CD4-positive, alpha-beta T cell treated with Interleukin-15 for 1 hour (primary cell): ENCODE measurements at regions not wholly inside any gene's neighbourhood (a gene's known extent, or its start where the extent isn't known, plus 50 kb on each side); places are given as distances from the start of the nearest gene placed in this dataset.
"Not testable (repeated sequence)": the region's sequence is repeated elsewhere in the genome, so short reads cannot be mapped to it uniquely, and the experiment has no call there.

Source experiments
- DNase-seq: peaks from one replicate; pipeline ENCODE4 v3.0.0-alpha.2; 2020

GRCh38 chr5:131001507-131001906 lies 163.5 kb downstream of the HINT1 start:
- no peak for DNase-seq

- DNase-seq: no peak
Measured at GRCh38 chr5:131000289-131000688, 164.8 kb downstream of the HINT1 start.

DNA sequence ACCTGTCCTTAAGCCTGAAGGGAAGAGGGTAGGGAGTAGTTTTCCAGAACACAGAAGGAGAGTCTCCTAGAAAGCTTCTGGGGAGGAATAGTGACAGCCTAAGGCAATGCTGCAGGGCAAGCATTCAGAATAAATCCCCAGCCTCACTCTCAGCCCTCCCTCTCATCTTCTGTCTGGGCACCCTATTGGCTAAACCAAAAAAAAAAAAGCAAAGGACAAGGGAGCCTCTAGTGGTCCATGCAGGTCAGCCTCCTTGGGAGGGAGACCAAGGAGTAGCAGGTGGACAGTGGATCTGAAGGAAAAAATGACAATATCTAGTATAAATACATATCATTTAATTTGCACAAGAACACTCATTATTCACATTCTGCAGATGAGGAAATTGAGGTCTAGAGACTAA lies 168.3 kb downstream of the HINT1 start:
- DNase-seq: not testable (repeated sequence)

- no peak for DNase-seq
Measured at GRCh38 chr5:130995851-130996250, 169.2 kb downstream of the HINT1 start.

DNA sequence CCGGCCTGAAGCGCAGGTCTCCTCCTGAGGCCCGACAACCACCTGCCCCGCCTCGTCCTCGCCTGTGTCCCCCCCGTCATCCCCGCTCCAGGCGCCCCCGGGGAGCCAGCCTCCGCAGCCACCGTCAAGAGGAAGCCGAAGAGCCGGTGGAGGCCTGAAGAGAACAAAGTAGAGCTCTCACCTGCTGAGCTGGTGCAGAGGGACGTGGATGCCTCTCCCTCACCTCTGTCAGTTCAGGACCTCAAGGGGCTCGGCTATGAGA lies 169.9 kb downstream of the HINT1 start:
- DNase-seq: no peak

- no peak for DNase-seq
Measured at GRCh38 chr5:130994496-130995253, 170.4 kb downstream of the HINT1 start.

DNA sequence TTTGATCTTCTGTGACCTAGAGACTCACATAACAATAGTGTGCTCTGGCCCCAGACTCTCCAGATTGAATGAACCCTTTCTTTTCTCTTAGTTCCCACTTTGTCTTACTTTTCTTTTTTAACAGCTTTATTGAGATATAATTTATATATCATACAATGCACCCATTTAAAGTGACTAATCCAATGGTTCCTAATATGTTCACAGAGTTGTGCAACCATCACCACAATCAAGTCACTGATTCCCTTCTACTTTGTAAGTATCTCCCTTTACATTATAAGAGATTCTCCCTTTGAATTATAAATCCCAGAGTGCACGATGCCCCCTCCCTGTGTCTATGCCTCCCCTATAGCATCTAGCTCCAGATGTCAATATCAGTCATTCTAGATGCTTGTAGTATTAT lies 172.4 kb downstream of the HINT1 start:
- DNase-seq: no peak

DNA sequence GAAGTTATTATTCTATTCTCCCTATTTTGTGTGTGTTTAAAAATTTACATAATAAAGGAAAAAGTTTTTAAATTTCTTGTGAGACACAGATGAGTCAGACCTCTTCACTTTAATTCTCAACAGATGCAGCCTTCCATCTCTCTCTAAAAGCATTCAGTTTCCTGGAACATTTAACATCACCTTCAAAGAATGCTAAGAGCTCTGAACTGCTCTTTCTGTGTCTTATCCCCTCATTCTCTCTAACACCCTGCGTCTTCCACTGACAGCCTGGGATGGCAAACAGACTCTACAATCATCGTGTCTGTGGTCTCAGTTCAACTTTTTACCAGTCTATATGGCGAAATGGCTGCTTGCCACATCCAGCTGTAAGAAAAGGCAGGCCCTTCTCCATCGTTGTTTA lies 173.0 kb downstream of the HINT1 start:
- no peak for DNase-seq

DNA sequence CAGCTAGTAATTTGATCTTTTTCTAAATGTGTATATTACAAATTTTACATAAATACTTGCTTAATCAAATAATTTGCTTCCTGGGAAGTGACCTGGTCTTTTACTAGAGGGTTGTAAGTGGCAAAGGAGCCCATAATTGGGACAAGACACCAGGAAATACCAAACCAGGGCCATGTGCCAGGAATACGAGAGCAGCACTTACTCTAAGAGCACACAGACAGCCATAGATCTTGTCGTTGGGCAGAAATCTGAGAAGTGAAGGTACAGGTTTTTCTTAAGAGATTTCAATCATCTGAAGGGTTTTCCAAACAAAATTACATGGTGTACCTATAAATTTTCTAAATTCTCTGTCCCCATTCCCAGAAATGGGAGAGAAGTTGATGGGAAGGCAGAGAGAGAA lies 179.3 kb downstream of the HINT1 start:
- no peak for DNase-seq

- DNase-seq: no peak
Measured at GRCh38 chr5:130981663-130982062, 183.4 kb downstream of the HINT1 start.

DNA sequence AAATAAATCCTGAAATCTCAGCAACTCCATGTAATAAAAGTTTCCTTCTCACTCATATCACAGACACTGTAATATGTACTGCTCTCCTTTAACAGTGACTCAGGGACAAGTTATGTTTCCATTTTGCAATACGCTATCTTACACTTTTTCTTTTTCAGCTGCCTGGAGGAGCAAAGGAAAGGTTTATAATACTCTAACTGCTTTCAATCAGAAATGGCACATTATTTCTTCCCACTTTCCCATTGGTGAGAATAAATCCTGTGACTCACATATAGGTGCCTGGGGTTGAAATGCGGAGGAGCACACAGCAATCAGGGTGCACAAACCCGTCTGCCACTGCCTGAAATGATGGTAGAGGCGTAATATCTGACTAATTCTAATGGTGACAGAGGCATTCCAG lies 186.6 kb downstream of the HINT1 start:
- DNase-seq: no peak

DNA sequence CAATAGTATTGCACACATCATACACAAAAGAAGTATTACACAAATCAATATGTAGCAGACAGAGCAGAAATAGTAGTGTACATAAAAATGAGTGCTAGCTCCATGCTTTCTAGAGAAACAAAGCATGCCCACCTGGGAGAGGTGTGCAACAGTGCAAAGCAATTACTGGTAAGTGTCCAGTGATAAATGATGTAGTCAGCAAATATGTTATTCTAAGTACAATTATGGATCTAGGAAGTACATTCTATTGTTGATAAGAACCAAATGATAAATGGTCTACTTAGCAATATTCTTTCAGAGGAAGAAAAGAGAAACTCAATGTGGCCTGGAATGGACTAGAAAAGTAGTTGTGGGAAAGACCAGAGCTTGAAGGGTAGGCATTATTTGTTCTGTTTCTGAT lies 188.6 kb downstream of the HINT1 start:
- no peak for DNase-seq

- no peak for DNase-seq
Measured at GRCh38 chr5:130975847-130976246, 189.2 kb downstream of the HINT1 start.

DNA sequence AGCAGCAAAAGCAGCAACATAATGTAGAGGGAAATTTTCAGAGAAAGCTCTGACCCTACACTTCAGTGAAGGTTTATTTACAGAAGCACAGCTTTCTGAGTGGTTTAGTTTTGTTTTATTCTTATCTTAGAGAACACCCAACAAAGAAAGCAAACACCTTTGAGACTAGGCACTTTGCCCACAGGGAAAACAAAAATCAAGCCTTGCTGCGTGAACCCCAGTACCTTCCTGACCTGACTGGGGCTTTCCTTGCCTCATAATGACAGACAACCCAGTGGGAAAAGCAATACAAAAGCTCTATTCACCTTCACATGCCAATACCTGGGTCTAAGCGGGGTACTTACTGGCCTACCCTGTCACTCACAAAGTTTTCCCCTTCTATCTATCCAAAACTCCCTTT lies 189.8 kb downstream of the HINT1 start:
- DNase-seq: no peak

GRCh38 chr5:130974021-130974683 lies 190.9 kb downstream of the HINT1 start:
- DNase-seq: no peak

GRCh38 chr5:130966990-130967525 lies 198.0 kb downstream of the HINT1 start:
- no peak for DNase-seq

DNA sequence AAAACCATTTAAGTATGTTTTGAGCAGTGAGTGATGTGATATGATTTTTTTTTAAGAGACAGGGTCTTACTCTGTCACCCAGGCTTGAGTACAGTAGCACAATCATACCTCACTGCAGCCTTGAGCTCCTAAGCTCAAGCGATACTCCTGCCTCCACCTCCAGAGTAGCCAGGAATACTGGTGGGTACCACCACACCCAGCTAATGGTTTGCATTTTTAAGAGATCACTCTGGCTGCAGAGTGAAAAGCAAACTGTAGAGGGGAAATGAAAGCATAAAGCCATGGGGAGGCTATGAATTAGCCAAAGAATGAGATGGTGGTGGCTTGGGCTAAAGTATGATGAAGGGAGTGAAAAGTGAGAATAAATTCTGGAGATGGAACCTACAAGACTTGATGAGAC lies 199.1 kb downstream of the HINT1 start:
- no peak for DNase-seq

GRCh38 chr5:130965360-130965759 lies 199.7 kb downstream of the HINT1 start:
- DNase-seq: no peak

- no peak for DNase-seq
Measured at GRCh38 chr5:130964231-130965202, 200.5 kb downstream of the HINT1 start.

DNA sequence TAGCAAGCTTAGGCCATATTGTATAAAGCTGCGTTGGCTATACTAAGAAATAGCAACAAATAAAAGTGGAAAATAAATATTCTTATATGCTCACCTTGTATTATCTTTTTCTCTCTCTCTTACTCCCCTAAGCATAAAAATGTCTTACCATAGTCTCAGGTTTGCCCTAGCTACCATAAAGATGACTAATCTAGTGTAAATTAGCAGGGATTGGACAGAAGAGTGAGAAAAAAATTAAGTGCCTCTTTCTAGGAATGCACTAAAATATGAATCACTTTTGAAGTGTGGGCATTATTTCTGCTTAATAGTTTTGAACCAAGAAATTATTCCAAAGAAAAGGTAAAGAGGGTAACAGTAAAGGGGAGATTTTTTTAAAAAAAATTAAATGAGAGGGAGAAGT lies 201.3 kb downstream of the HINT1 start:
- no peak for DNase-seq

- DNase-seq: no peak
Measured at GRCh38 chr5:130957151-130957550, 207.9 kb downstream of the HINT1 start.

DNA sequence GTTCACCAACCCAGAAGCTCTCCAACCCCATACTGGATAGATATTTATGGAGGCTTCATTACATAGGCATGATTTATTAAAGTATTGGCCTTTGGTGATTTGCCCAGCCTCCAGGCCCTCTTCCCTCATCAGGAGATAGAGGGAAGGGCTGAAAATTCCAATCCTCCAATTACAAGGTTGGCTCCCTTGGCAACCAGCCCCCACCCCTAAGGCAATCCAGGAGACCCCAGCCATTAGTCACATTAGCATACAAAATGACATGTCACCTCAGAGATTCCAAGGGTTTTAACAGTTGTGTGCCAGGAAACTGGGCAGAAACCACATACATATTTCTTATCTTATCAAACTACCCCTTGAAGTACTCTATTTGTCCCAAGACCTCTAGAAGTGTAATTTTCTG lies 210.0 kb downstream of the HINT1 start:
- no peak for DNase-seq

GRCh38 chr5:130954336-130954735 lies 210.7 kb downstream of the HINT1 start:
- no peak for DNase-seq

- DNase-seq: no peak
Measured at GRCh38 chr5:130939059-130939458, 226.0 kb downstream of the HINT1 start.
